ENCODE measurements at regions not wholly inside any gene's neighbourhood (a gene's known extent, or its start where the extent isn't known, plus 50 kb on each side); places are given as distances from the start of the nearest gene placed in this dataset.
"Not testable (repeated sequence)": the region's sequence is repeated elsewhere in the genome, so short reads cannot be mapped to it uniquely, and the experiment has no call there.

- no peak for DNase-seq (ENCODE audit: low read depth)
Measured at GRCh38 chr1:10911490-10912166, 100.8 kb upstream of the TARDBP start.

DNA sequence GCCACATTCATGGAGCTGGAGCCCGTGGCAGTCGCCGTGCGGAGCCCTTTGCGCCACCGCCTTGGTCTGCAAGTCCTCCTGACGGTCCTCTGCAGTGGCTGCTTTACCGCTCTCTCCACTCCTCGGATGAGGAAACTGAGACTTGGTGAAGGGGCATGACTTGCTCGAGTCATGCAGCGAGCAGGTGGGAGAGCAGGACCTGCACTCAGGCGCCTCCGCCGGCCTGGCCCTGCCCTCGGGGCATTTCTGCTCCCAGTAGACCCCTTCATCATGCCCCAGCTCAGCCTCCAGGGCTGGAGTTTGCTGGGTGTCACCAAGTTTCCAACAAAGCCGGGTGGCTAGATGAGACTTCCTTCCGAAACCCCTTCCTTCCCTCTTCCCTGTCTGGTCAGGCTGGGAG lies 100.0 kb upstream of the TARDBP start:
- DNase-seq (ENCODE audit: low read depth): no peak

GRCh38 chr1:10914056-10914455 lies 98.4 kb upstream of the TARDBP start:
- no peak for DNase-seq (ENCODE audit: low read depth)

DNA sequence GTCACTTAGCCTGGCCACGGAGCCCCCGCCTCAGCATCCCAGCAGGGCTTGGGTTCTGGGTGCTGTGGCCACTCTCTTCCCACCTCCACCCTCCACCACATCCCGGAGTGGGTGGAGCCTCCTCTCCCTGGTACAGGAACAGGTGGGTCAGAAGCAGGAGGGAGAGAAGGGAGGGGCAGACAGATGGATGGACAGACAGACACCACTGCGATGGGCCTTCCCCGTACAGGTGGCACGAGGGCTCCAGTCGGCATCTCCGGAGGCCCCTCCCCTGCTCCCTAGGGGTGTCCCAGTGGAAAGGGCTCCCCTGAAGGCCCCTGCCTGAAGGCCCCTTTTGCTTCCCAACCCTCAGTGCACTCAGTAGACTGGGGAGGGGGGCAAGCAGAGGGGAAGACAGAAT lies 96.9 kb upstream of the TARDBP start:
- DNase-seq (ENCODE audit: low read depth): no peak

- DNase-seq (ENCODE audit: low read depth): no peak
Measured at GRCh38 chr1:10916311-10916710, 96.1 kb upstream of the TARDBP start.

- DNase-seq (ENCODE audit: low read depth): no peak
Measured at GRCh38 chr1:10916991-10917390, 95.5 kb upstream of the TARDBP start.

GRCh38 chr1:10917513-10918454 lies 94.7 kb upstream of the TARDBP start:
- DNase-seq (ENCODE audit: low read depth): no peak

DNA sequence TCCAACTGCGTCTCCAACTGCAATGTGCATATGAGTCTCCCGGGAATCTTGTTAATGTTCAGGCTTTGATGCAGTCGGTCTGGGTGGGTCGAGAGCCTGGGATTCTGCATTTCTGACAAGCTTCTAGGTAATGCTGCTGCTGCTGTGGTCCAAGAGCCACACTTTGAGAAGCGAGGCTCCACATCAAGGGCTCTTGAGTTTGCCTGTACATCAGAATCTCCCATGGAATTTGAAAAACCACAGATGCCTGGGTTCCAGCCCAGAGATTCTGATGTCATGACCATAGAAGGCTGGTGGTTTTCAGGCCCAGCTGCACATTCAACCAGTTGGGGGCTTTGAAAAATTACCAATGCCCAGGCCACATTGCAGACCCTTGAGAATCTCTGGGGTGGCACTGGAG lies 93.9 kb upstream of the TARDBP start:
- peak; percentile 32 for DNase-seq (ENCODE audit: low read depth)

DNA sequence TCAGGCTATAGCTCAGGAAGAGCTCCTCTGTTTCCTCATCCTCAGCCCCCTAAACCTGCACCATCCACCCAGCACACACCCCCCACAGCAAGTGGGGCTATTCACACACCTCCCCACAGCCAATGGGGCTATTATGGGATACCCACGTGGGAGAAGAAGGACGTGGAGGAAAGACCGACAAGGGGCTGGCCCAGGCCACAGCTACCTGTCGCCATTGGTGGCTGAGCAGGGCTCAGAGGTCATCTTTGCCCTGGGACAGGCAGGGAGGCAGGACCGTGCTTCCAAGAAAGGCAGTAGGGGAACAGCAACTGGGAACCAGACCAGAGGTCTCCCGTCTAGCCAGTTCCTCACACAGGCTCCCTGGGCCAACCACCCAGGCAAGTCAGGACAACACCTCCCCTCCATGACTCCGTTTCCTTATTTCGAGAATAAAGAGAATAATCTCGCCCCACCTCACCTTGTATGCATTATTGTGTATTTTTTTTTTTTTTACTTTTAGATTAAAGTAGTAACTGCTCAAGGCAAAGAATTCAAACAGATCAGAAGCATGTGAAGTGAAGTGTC lies 92.3 kb upstream of the TARDBP start:
- no peak for DNase-seq (ENCODE audit: low read depth)

- DNase-seq (ENCODE audit: low read depth): not testable (repeated sequence)
Measured at GRCh38 chr1:10922315-10923060, 90.0 kb upstream of the TARDBP start.

GRCh38 chr1:10924030-10924429 lies 88.4 kb upstream of the TARDBP start:
- no peak for DNase-seq (ENCODE audit: low read depth)

GRCh38 chr1:10928654-10929053 lies 83.8 kb upstream of the TARDBP start:
- no peak for DNase-seq (ENCODE audit: low read depth)

DNA sequence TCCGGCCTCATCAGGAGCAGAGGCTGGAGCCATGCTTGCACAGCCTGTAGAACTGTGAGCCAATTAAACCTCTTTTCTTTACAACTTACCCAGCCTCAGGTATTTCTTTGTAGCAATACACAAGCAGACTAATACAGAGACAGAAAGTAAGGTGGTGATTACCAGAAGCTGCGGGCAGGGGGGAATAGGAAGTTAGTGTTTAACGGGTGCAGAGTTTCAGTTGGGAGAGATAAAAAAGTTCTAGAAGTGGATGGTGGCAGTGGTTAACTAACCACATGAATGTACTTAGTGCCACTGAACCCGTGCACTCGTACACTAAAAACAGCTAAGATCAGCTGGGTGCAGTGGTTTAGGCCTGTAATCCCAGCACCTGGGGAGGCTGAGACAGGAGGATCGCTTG lies 80.4 kb upstream of the TARDBP start:
- no peak for DNase-seq (ENCODE audit: low read depth)

- DNase-seq (ENCODE audit: low read depth): no peak
Measured at GRCh38 chr1:10934150-10934818, 78.2 kb upstream of the TARDBP start.

DNA sequence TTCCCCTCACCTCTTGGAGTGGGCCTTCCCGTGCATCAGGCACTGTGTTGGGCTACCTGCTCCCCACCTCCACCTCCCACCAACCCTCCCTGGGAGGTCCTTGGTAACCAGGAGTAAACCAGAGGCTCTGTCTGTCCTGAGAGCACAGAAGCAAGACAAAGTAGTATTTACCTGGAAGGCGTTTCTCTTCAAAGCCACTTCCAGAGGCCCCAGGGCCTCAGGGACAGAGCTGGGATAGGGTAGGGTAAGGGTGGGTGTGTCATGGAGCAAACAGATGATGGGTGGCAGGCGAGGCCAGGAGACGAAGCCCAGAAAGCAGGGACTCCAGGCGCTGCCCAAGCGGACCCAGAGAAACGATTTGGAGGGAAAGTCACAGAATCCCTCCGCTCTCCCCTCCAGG lies 77.2 kb upstream of the TARDBP start:
- no peak for DNase-seq (ENCODE audit: low read depth)

- DNase-seq (ENCODE audit: low read depth): no peak
Measured at GRCh38 chr1:10935724-10936123, 76.7 kb upstream of the TARDBP start.

- DNase-seq (ENCODE audit: low read depth): no peak
Measured at GRCh38 chr1:10936998-10937901, 75.2 kb upstream of the TARDBP start.

DNA sequence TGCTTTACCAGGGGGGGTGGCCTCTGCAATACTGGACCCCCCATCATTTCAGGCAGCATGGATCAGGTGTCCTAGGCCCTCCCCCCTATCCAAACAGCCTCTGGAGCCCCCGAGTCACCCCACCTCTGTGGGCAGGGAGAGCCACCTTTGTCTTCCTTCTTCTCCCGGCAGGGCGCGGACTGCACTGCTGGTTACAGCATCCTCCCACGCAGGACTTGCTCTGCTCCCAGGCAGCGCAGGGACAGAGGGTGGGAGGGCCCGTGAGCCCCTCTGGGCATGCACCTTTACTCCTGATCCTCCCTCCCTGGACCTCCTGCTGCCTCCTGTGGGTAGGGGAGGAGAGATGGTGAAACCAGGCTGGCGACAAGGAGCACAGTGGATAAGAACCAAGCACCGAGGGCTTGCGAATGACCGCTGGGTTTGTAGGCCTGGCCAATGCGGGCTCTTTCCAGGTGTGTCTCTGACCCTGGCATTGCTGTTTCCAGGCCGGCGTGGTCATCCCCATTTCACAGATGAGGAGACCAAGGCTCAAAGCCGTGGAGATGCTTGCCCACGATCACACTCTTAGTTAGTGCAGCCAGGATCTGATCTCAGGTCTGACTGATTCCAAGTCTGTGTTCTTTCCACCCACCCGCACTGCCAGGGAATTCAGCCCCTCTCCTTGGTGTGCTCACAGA lies 73.6 kb upstream of the TARDBP start:
- no peak for DNase-seq (ENCODE audit: low read depth)

GRCh38 chr1:10939654-10940450 lies 72.6 kb upstream of the TARDBP start:
- DNase-seq (ENCODE audit: low read depth): no peak
